ENCODE measurements at regions not wholly inside any gene's neighbourhood (a gene's known extent, or its start where the extent isn't known, plus 50 kb on each side); places are given as distances from the start of the nearest gene placed in this dataset.

DNA sequence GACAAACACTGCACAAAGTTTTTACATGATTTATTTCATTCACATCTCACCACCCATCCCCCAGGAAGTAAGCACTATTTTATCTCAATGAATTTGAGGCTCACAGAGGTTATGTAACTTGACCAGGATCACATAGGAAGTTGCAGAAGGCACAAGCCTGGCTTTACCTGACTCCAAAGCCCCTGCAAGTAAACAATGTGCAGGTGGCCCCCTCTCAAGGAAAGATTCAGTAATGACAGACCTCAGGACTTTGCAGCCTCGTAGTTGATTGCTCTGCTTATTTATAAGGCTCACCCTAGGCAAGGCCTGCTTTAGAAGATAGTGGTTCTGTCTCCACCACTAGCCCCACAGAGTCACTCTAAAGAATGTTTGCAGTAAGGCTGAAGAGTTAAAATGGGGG lies 79.8 kb upstream of the MDFIC2 start:
- H3K4me3 Mint-ChIP-seq = no peak overlapping the region
- DNase-seq (no peak), ATAC-seq (replicated peaks) (no peak)
- no peaks in the 10 kb centered on the region for H3K4me1 Mint-ChIP-seq (ENCODE audit: low read depth in 2 of 2)
- no peaks in the 10 kb centered on the region for H3K36me3 Mint-ChIP-seq (ENCODE audit: insufficient read depth)
- H3K27me3 Mint-ChIP-seq = no peaks in the 10 kb centered on the region
- H3K27ac Mint-ChIP-seq = no peak overlapping the region
- H3K9me3 Mint-ChIP-seq = peaks cover 0 to 15% of the 10 kb centered on the region in 2 donors

DNA sequence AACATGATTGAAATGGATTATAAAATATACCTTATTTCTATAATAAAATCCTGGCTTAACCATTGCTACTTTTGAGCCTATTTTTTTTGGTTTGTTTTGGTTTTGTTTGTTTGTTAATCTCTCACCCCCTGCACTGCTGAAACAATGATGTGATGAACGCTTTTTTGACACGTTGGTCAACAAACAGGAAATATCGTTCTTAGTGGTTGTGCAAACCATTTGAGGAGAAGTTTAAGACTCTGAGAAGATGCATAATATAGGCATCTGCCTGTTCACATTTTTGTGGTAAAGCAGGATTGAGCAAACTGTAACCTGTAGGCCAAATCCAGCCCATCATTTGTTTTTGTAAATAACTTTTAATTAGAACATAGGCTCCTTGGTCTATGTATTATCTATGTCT lies 75.5 kb upstream of the MDFIC2 start:
- DNase-seq (no peak), ATAC-seq (replicated peaks) (no peak)
- H3K27ac Mint-ChIP-seq = no peak overlapping the region
- no peaks in the 10 kb centered on the region for H3K9me3 Mint-ChIP-seq
- no peaks in the 10 kb centered on the region for H3K36me3 Mint-ChIP-seq (ENCODE audit: insufficient read depth)
- no peaks in the 10 kb centered on the region for H3K4me1 Mint-ChIP-seq (ENCODE audit: low read depth in 2 of 2)
- H3K4me3 Mint-ChIP-seq = no peak overlapping the region
- H3K27me3 Mint-ChIP-seq = no peaks in the 10 kb centered on the region

DNA sequence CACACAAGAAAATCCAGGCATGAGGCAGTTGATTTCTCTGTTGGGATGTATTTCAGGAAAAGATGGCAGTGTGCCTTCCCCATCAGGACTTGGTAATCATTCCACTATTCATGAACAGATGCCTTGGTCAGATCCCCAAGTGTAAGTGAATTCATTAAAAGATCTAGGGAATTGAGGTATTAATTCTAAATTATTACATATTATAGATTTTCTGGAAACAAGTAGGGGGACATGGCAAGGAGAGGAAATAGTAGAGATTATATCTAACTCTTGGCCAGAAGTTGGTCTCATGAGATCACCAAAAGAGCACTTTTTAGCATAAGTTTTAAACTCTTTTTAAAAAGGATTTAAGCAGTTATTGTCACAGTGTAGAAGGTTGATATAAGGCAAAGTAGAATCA lies 74.4 kb upstream of the MDFIC2 start:
- H3K9me3 Mint-ChIP-seq = no peaks in the 10 kb centered on the region
- DNase-seq (no peak), ATAC-seq (replicated peaks) (no peak)
- H3K27ac Mint-ChIP-seq = no peak overlapping the region
- H3K4me1 Mint-ChIP-seq (ENCODE audit: low read depth in 2 of 2) = no peaks in the 10 kb centered on the region
- no peaks in the 10 kb centered on the region for H3K36me3 Mint-ChIP-seq (ENCODE audit: insufficient read depth)
- no peak overlapping the region for H3K4me3 Mint-ChIP-seq
- H3K27me3 Mint-ChIP-seq = no peaks in the 10 kb centered on the region

DNA sequence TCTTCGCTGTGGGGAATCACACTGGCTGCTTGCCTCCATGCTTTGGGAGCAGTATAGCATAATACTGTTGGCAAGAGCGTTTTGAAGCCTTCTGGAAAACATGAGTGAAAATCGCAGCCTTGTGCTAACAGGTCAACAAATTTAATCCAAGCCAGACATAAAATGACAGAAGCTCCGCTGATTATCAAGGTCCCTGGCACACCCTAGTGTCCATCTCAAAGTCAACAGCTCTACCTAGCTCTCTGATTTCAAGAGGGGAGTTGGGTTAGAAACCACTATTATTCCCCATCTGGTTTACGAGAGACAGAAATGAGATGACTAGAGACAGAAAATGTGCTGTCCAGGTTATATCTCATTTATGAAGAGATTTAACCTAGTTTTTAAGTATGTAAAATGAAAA lies 73.6 kb upstream of the MDFIC2 start:
- Mint-ChIP-seq H3K4me1 (ENCODE audit: low read depth in 2 of 2) (no peaks in the 10 kb centered on the region), H3K9me3 (no peaks in the 10 kb centered on the region), H3K27me3 (no peaks in the 10 kb centered on the region), H3K27ac (no peak overlapping the region), H3K36me3 (ENCODE audit: insufficient read depth) (no peaks in the 10 kb centered on the region), H3K4me3 (no peak overlapping the region)
- ATAC-seq (replicated peaks) = no peak
- no peak for DNase-seq

DNA sequence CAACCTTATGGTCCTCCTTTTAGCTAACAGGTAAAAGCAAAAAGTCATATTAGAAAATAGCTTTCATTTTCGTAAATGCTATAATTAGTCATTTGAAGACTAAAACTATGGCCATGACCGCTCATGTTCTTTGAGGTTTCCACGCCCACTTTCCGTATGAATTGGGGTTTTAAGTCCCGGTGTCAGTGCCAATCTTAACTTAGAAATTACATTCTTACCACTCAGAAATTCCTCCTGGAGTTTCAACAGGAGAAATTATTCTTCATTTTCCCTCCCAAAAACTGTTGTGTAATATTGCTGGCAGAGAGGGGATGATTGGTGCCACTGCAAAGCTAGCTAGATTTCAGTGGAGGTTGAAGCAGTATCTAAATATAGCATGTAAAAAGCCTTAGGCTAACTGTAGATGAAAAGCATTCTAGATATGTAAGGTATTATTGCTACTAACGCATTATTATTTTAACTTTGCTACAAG lies 71.0 kb upstream of the MDFIC2 start:
- Mint-ChIP-seq H3K4me3 (no peak overlapping the region), H3K27me3 (no peaks in the 10 kb centered on the region), H3K4me1 (ENCODE audit: low read depth in 2 of 2) (no peaks in the 10 kb centered on the region), H3K9me3 (no peaks in the 10 kb centered on the region), H3K27ac (no peak overlapping the region), H3K36me3 (ENCODE audit: insufficient read depth) (no peaks in the 10 kb centered on the region)
- DNase-seq (no peak), ATAC-seq (replicated peaks) (no peak)

DNA sequence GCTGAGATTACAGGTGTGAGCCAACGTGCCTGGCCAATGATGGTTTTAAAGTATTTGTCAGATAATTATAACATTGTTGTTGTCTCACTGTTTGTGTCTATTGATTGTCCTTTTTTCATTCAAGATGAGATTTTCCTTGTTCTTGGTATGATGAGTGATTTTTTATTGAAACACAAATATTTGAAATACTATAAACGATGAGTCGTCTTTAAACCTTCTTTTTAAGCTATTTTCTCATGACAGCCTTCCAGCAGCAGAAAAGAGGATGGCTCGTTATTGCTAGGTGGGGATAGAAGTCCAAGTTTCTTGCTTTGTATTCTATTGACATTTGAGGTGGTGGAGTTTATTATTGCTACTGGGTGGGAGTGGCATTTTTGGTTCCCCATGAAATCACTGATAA lies 61.7 kb upstream of the MDFIC2 start:
- H3K27ac Mint-ChIP-seq = no peak overlapping the region
- H3K4me3 Mint-ChIP-seq = no peak overlapping the region
- ATAC-seq (replicated peaks) (no peak), DNase-seq (no peak)
- H3K27me3 Mint-ChIP-seq = no peaks in the 10 kb centered on the region
- H3K36me3 Mint-ChIP-seq (ENCODE audit: insufficient read depth) = no peaks in the 10 kb centered on the region
- H3K4me1 Mint-ChIP-seq (ENCODE audit: low read depth in 2 of 2) = no peaks in the 10 kb centered on the region
- peaks cover 5 to 11% of the 10 kb centered on the region in 2 donors for H3K9me3 Mint-ChIP-seq
